CD8-positive, alpha-beta memory T cell (primary cell): ENCODE measurements at regions not wholly inside any gene's neighbourhood (a gene's known extent, or its start where the extent isn't known, plus 50 kb on each side); places are given as distances from the start of the nearest gene placed in this dataset.

ENCODE experiments used
- CTCF ChIA-PET: fragments of 350-600 bp; sonication (Branson Sonifier 250); formaldehyde crosslinking; loops from one replicate; lab custom pipeline; 2021; ENCODE audit warnings: antibody characterized with exemption; lab: Charles Lee
- POLR2A ChIA-PET: fragments of 350-600 bp; sonication (Branson Sonifier 250); formaldehyde crosslinking; loops from one replicate; lab custom pipeline; 2021; ENCODE audit warnings: antibody characterized with exemption; lab: Charles Lee
- DNase-seq, 5 donors: peaks; one replicate each; pipeline versions ENCODE4 v3.0.0 to v3.0.0-alpha.2; 2020 to 2022; ENCODE audit warnings: mixed read lengths in 1 of 5
- H3K27ac ChIP-seq: one replicate; pipeline ENCODE4 v1.7.0; 2013; ENCODE audit warnings: low read depth, mild to moderate bottlenecking, low read length, moderate library complexity
- H3K27me3 ChIP-seq: 2 replicates; pipeline ENCODE4 v1.7.0; 2013; ENCODE audit warnings: low read length, mild to moderate bottlenecking; ENCODE audit not compliant: insufficient read depth, poor library complexity, severe bottlenecking
- H3K36me3 ChIP-seq: 2 replicates; pipeline ENCODE4 v1.7.0; 2013; ENCODE audit warnings: mild to moderate bottlenecking, low read length, moderate library complexity; ENCODE audit not compliant: insufficient read depth
- H3K4me1 ChIP-seq: 2 replicates; pipeline ENCODE4 v1.7.0; 2013; ENCODE audit warnings: mild to moderate bottlenecking, low read length, moderate library complexity; ENCODE audit not compliant: insufficient read depth
- H3K4me3 ChIP-seq: 2 replicates; pipeline ENCODE4 v1.7.0; 2013; ENCODE audit warnings: mild to moderate bottlenecking, low read length
- H3K9me3 ChIP-seq: 2 replicates; pipeline ENCODE4 v1.7.0; 2013; ENCODE audit warnings: mild to moderate bottlenecking, low read length
- H3K27ac Mint-ChIP-seq, 8 donors: one replicate each; pipeline ENCODE4 v1.8.0; 2020 to 2021; ENCODE audit warnings: mixed read lengths in 8 of 8, mild to moderate bottlenecking in 6 of 8, inconsistent platforms in 3 of 8, moderate library complexity in 3 of 8
- H3K27me3 Mint-ChIP-seq, 2 donors: one replicate each; pipeline ENCODE4 v1.8.0; 2020 to 2021; ENCODE audit warnings: mixed read lengths in 2 of 2, mild to moderate bottlenecking in 1 of 2, moderate library complexity in 1 of 2
- H3K36me3 Mint-ChIP-seq, 3 donors: one replicate each; pipeline ENCODE4 v1.8.0; 2020 to 2021; ENCODE audit warnings: mixed read lengths in 3 of 3, inconsistent platforms in 1 of 3, mild to moderate bottlenecking in 1 of 3
- H3K4me1 Mint-ChIP-seq, 3 donors: one replicate each; pipeline ENCODE4 v1.8.0; 2020 to 2021; ENCODE audit warnings: mixed read lengths in 3 of 3, inconsistent platforms in 1 of 3, mild to moderate bottlenecking in 1 of 3
- H3K4me3 Mint-ChIP-seq, 7 donors: one replicate each; pipeline ENCODE4 v1.8.0; 2020 to 2021; ENCODE audit warnings: mixed read lengths in 7 of 7, mild to moderate bottlenecking in 6 of 7, moderate library complexity in 4 of 7, inconsistent platforms in 2 of 7
- H3K9me3 Mint-ChIP-seq, 5 donors: one replicate each; pipeline ENCODE4 v1.8.0; 2020 to 2022; ENCODE audit warnings: mixed read lengths in 5 of 5, mild to moderate bottlenecking in 3 of 5, moderate library complexity in 2 of 5, inconsistent platforms in 1 of 5

- Histone ChIP-seq H3K27me3 (no peaks in the 10 kb centered on the region), H3K36me3 (no peaks in the 10 kb centered on the region), H3K27ac (no peak overlapping the region), H3K4me1 (no peaks in the 10 kb centered on the region), H3K4me3 (no peak overlapping the region), H3K9me3 (no peaks in the 10 kb centered on the region)
- Mint-ChIP-seq H3K4me3 (no peak overlapping the region), H3K4me1 (no peaks in the 10 kb centered on the region), H3K27me3 (peaks cover 0 to 8% of the 10 kb centered on the region in 2 donors), H3K36me3 (no peaks in the 10 kb centered on the region), H3K27ac (no peak overlapping the region), H3K9me3 (peaks cover 5 to 14% (median 8%) of the 10 kb centered on the region in 5 donors)
- ChIA-PET POLR2A (no interaction called here), CTCF (no interaction called here)
- DNase-seq, result no peak
Measured at GRCh38 chr10:130739016-130739756, 572.3 kb downstream of the TCERG1L start.

- Histone ChIP-seq H3K27ac (no peak overlapping the region), H3K9me3 (no peaks in the 10 kb centered on the region), H3K4me1 (no peaks in the 10 kb centered on the region), H3K27me3 (no peaks in the 10 kb centered on the region), H3K4me3 (no peak overlapping the region), H3K36me3 (no peaks in the 10 kb centered on the region)
- CTCF ChIA-PET, result no interaction called here
- H3K4me3 Mint-ChIP-seq, result no peak overlapping the region
- H3K27ac Mint-ChIP-seq, result no peak overlapping the region
- DNase-seq, result no peak
- no peaks in the 10 kb centered on the region for H3K36me3 Mint-ChIP-seq
- peaks cover 0 to 11% (median 8%) of the 10 kb centered on the region in 5 donors for H3K9me3 Mint-ChIP-seq
- POLR2A ChIA-PET, result no interaction called here
- H3K27me3 Mint-ChIP-seq, result peaks cover 0 to 8% of the 10 kb centered on the region in 2 donors
- no peaks in the 10 kb centered on the region for H3K4me1 Mint-ChIP-seq
Measured at GRCh38 chr10:130739757-130740145, 571.8 kb downstream of the TCERG1L start.

GRCh38 chr10:130740166-130740565, 571.4 kb downstream of the TCERG1L start:
- no peaks in the 10 kb centered on the region for H3K9me3 ChIP-seq
- no peak overlapping the region for H3K4me3 ChIP-seq
- POLR2A ChIA-PET, result no interaction called here
- Mint-ChIP-seq H3K27me3 (peaks cover 0 to 6% of the 10 kb centered on the region in 2 donors), H3K27ac (no peak overlapping the region), H3K4me3 (no peak overlapping the region), H3K36me3 (no peaks in the 10 kb centered on the region), H3K9me3 (peaks cover 0 to 10% (median 8%) of the 10 kb centered on the region in 5 donors), H3K4me1 (no peaks in the 10 kb centered on the region)
- DNase-seq, result no peak
- H3K36me3 ChIP-seq, result no peaks in the 10 kb centered on the region
- CTCF ChIA-PET, result no interaction called here
- no peak overlapping the region for H3K27ac ChIP-seq
- no peaks in the 10 kb centered on the region for H3K27me3 ChIP-seq
- no peaks in the 10 kb centered on the region for H3K4me1 ChIP-seq

- no peak overlapping the region for H3K27ac Mint-ChIP-seq
- H3K36me3 Mint-ChIP-seq, result no peaks in the 10 kb centered on the region
- ChIA-PET POLR2A (no interaction called here), CTCF (no interaction called here)
- peaks cover 0 to 10% (median 5%) of the 10 kb centered on the region in 5 donors for H3K9me3 Mint-ChIP-seq
- H3K4me1 Mint-ChIP-seq, result no peaks in the 10 kb centered on the region
- Histone ChIP-seq H3K4me1 (no peaks in the 10 kb centered on the region), H3K4me3 (no peak overlapping the region), H3K27me3 (no peaks in the 10 kb centered on the region), H3K9me3 (no peaks in the 10 kb centered on the region), H3K27ac (no peak overlapping the region), H3K36me3 (no peaks in the 10 kb centered on the region)
- no peak overlapping the region for H3K4me3 Mint-ChIP-seq
- no peak for DNase-seq
- peaks cover 0 to 4% of the 10 kb centered on the region in 2 donors for H3K27me3 Mint-ChIP-seq
Measured at GRCh38 chr10:130740915-130741750, 570.4 kb downstream of the TCERG1L start.

- DNase-seq, result no peak
- Mint-ChIP-seq H3K27ac (no peak overlapping the region), H3K4me1 (no peaks in the 10 kb centered on the region), H3K36me3 (no peaks in the 10 kb centered on the region), H3K4me3 (no peak overlapping the region), H3K27me3 (peaks cover 0 to 4% of the 10 kb centered on the region in 2 donors), H3K9me3 (peaks cover 0 to 10% (median 5%) of the 10 kb centered on the region in 5 donors)
- H3K4me3 ChIP-seq, result no peak overlapping the region
- no peaks in the 10 kb centered on the region for H3K36me3 ChIP-seq
- POLR2A ChIA-PET, result no interaction called here
- H3K27me3 ChIP-seq, result no peaks in the 10 kb centered on the region
- H3K4me1 ChIP-seq, result no peaks in the 10 kb centered on the region
- no peaks in the 10 kb centered on the region for H3K9me3 ChIP-seq
- CTCF ChIA-PET, result no interaction called here
- H3K27ac ChIP-seq, result no peak overlapping the region
Measured at GRCh38 chr10:130741901-130742855, 569.3 kb downstream of the TCERG1L start.

GRCh38 chr10:130742941-130743675, 568.4 kb downstream of the TCERG1L start:
- Mint-ChIP-seq H3K27ac (no peak overlapping the region), H3K36me3 (no peaks in the 10 kb centered on the region), H3K4me3 (no peak overlapping the region), H3K9me3 (peaks cover 0 to 10% (median 5%) of the 10 kb centered on the region in 5 donors), H3K27me3 (peaks cover 0 to 2% of the 10 kb centered on the region in 2 donors), H3K4me1 (no peaks in the 10 kb centered on the region)
- CTCF ChIA-PET, result no interaction called here
- POLR2A ChIA-PET, result no interaction called here
- DNase-seq, result no peak
- no peak overlapping the region for H3K27ac ChIP-seq
- no peak overlapping the region for H3K4me3 ChIP-seq
- H3K36me3 ChIP-seq, result no peaks in the 10 kb centered on the region
- H3K4me1 ChIP-seq, result no peaks in the 10 kb centered on the region
- no peaks in the 10 kb centered on the region for H3K9me3 ChIP-seq
- no peaks in the 10 kb centered on the region for H3K27me3 ChIP-seq

- Mint-ChIP-seq H3K27ac (no peak overlapping the region), H3K4me1 (no peaks in the 10 kb centered on the region), H3K27me3 (peaks cover 0 to 2% of the 10 kb centered on the region in 2 donors), H3K4me3 (no peak overlapping the region), H3K9me3 (peaks cover 0 to 6% (median 4%) of the 10 kb centered on the region in 5 donors), H3K36me3 (no peaks in the 10 kb centered on the region)
- H3K27me3 ChIP-seq, result no peaks in the 10 kb centered on the region
- no peaks in the 10 kb centered on the region for H3K4me1 ChIP-seq
- no peak overlapping the region for H3K4me3 ChIP-seq
- H3K9me3 ChIP-seq, result no peaks in the 10 kb centered on the region
- DNase-seq, result no peak
- no peaks in the 10 kb centered on the region for H3K36me3 ChIP-seq
- no peak overlapping the region for H3K27ac ChIP-seq
- ChIA-PET POLR2A (no interaction called here), CTCF (no interaction called here)
Measured at GRCh38 chr10:130743751-130744271, 567.7 kb downstream of the TCERG1L start.
